K562 (cell line): ENCODE measurements at regions not wholly inside any gene's neighbourhood (a gene's known extent, or its start where the extent isn't known, plus 50 kb on each side); places are given as distances from the start of the nearest gene placed in this dataset.

Experiments
- CAMTA2 ChIP-seq: fragments of 250-450 bp; sonication (Bioruptor Pico); conservative IDR thresholded peaks from 2 replicates; pipeline ENCODE4 v1.5.1; 2022
- CBFB ChIP-seq: sonication (generic); formaldehyde crosslinking; IDR thresholded peaks from 2 replicates; pipeline ENCODE4 v1.4.0; 2020; ENCODE audit warnings: mild to moderate bottlenecking, missing genetic modification reagents
- CCNT2 ChIP-seq: IDR thresholded peaks from 2 replicates; pipeline ENCODE4 v1.6.1; 2011; ENCODE audit warnings: borderline replicate concordance, low read depth, mild to moderate bottlenecking, moderate library complexity, mixed read lengths, low read length; ENCODE audit not compliant: insufficient read length; ENCODE audit errors: extremely low read depth
- DDX20 ChIP-seq: fragments of 450-650 bp; IDR thresholded peaks from 2 replicates; pipeline ENCODE4 v1.6.1; 2016; ENCODE audit warnings: missing genetic modification characterization, low read depth, mild to moderate bottlenecking, missing compliant biosample characterization, moderate library complexity
- GABPB1 ChIP-seq: sonication (generic); formaldehyde crosslinking; IDR thresholded peaks from 2 replicates; pipeline ENCODE4 v1.8.0; 2022; ENCODE audit warnings: mild to moderate bottlenecking, missing genetic modification reagents
- GATAD2B ChIP-seq: fragments of 450-650 bp; IDR thresholded peaks from 2 replicates; pipeline ENCODE4 v1.6.1; 2017; ENCODE audit warnings: mild to moderate bottlenecking, borderline replicate concordance
- HBP1 ChIP-seq: fragments of 450-650 bp; formaldehyde crosslinking; IDR thresholded peaks from 2 replicates; pipeline ENCODE4 v1.4.0; 2022; ENCODE audit warnings: missing genetic modification characterization
- MECOM ChIP-seq: fragments of 250-450 bp; sonication (Bioruptor Pico); IDR thresholded peaks from 2 replicates; pipeline ENCODE4 v1.8.0; 2022; ENCODE audit warnings: inconsistent platforms
- MEF2A ChIP-seq: IDR thresholded peaks from 2 replicates; pipeline ENCODE4 v1.6.1; 2011; ENCODE audit warnings: low read depth, mild to moderate bottlenecking, low read length, moderate library complexity; ENCODE audit not compliant: control insufficient read depth
- MNT ChIP-seq, 2 experiments: fragments of 450-650 bp; conservative IDR thresholded peaks; 2 replicates each; pipeline ENCODE4 v1.6.1; 2017; ENCODE audit warnings: mild to moderate bottlenecking in 2 of 2, moderate library complexity in 2 of 2
- MTF1 ChIP-seq: fragments of 250-450 bp; sonication (Bioruptor Pico); IDR thresholded peaks from 2 replicates; pipeline ENCODE4 v1.9.0; 2021; ENCODE audit warnings: moderate library complexity, mild to moderate bottlenecking, inconsistent platforms, borderline replicate concordance
- NBN ChIP-seq: fragments of 450-650 bp; IDR thresholded peaks from 2 replicates; pipeline ENCODE4 v1.6.1; 2016; ENCODE audit warnings: low read depth, mild to moderate bottlenecking
- NELFE ChIP-seq: IDR thresholded peaks from 2 replicates; pipeline ENCODE4 v1.6.1; 2011; ENCODE audit warnings: mild to moderate bottlenecking; ENCODE audit not compliant: insufficient read depth, insufficient read length
- NEUROD1 ChIP-seq: fragments of 150-350 bp; IDR thresholded peaks from 2 replicates; pipeline ENCODE4 v1.6.1; 2014; ENCODE audit warnings: borderline replicate concordance, low read length, low read depth; ENCODE audit not compliant: partially characterized antibody
- NFE2 ChIP-seq: IDR thresholded peaks from 2 replicates; pipeline ENCODE4 v1.6.1; 2014; ENCODE audit warnings: antibody characterized with exemption, low read depth
- NONO ChIP-seq, 2 experiments: fragments of 200-400 bp in 1 of 2; fragments of 450-650 bp in 1 of 2; formaldehyde crosslinking in 1 of 2; IDR thresholded peaks; 2 replicates each; pipeline ENCODE4 v1.6.1; 2017; ENCODE audit warnings: low read depth in 2 of 2, mild to moderate bottlenecking in 2 of 2, moderate library complexity in 2 of 2, low read length in 1 of 2
- NR2C1 ChIP-seq, 2 experiments: fragments of 450-650 bp; IDR thresholded peaks; 2 replicates each; pipeline ENCODE4 v1.6.1; 2017; ENCODE audit warnings: mild to moderate bottlenecking in 2 of 2, antibody characterized with exemption in 1 of 2, inconsistent platforms in 1 of 2, missing compliant biosample characterization in 1 of 2, missing genetic modification characterization in 1 of 2
- NR4A1 ChIP-seq, 2 experiments: fragments of 250-450 bp in 1 of 2; fragments of 450-650 bp in 1 of 2; sonication (Bioruptor Pico) in 1 of 2; IDR thresholded peaks; 2 replicates each; pipeline versions ENCODE4 v1.4.0 to v1.6.1; 2016 to 2020; ENCODE audit warnings: mild to moderate bottlenecking in 2 of 2, missing compliant biosample characterization in 1 of 2, missing genetic modification characterization in 1 of 2, moderate library complexity in 1 of 2
- POLR2AphosphoS2 ChIP-seq: IDR thresholded peaks from 2 replicates; pipeline ENCODE4 v1.6.1; 2012; ENCODE audit warnings: low read length, improper control_type of control experiment
- RUNX1 ChIP-seq: sonication (generic); IDR thresholded peaks from 2 replicates; pipeline ENCODE4 v1.6.1; 2016; ENCODE audit warnings: antibody characterized with exemption, low read depth
- TGIF2 ChIP-seq: sonication (generic); formaldehyde crosslinking; IDR thresholded peaks from 2 replicates; pipeline ENCODE4 v1.8.1; 2022; ENCODE audit warnings: mild to moderate bottlenecking, missing genetic modification reagents, moderate library complexity
- YBX1 ChIP-seq: fragments of 450-650 bp; IDR thresholded peaks from 2 replicates; pipeline ENCODE4 v1.7.1; 2016; ENCODE audit warnings: mild to moderate bottlenecking
- ZNF134 ChIP-seq: fragments of 250-450 bp; sonication (Bioruptor Pico); conservative IDR thresholded peaks from 2 replicates; pipeline ENCODE4 v1.4.0; 2020
- ZNF165 ChIP-seq: fragments of 250-450 bp; sonication (Bioruptor Pico); IDR thresholded peaks from 2 replicates; pipeline ENCODE4 v1.4.0; 2020; ENCODE audit warnings: borderline replicate concordance
- ZNF274 ChIP-seq: IDR thresholded peaks from 2 replicates; pipeline ENCODE4 v1.6.1; 2011; ENCODE audit warnings: low read depth, mild to moderate bottlenecking, low read length, moderate library complexity, borderline replicate concordance
- ZNF347 ChIP-seq: fragments of 450-650 bp; formaldehyde crosslinking; IDR thresholded peaks from 2 replicates; pipeline ENCODE4 v1.4.0; 2020; ENCODE audit warnings: low read depth, mild to moderate bottlenecking, moderate library complexity

GRCh38 chr7:149624419-149625339 is 127.1 kb upstream of the ZNF746 start (continued):
- TF ChIP-seq NR2C1 (IDR thresholded peaks at IDR 0.05) (peak; percentile 88), NR2C1 (tag; IDR thresholded peaks at IDR 0.05) (peak; percentile 87), NFE2 (no peak), ZNF134 (CRISPR knock-in tag) (no peak; the same call in 1 of the 2 replicates), ZNF274 (no peak), YBX1 (no peak), NBN (no peak), DDX20 (no peak), MNT (conservative IDR thresholded peaks at IDR 0.05) (peak; percentile 29 to 90; a peak in 3 of 4 replicates), CAMTA2 (CRISPR knock-in tag) (no peak), HBP1 (CRISPR knock-in tag) (no peak), GABPB1 (peak; percentile 85), TGIF2 (CRISPR knock-in tag) (no peak), ZNF165 (CRISPR knock-in tag) (no peak; the same call in none of the 2 replicates), RUNX1 (no peak), ZNF347 (no peak), NONO (IDR thresholded peaks at IDR 0.05; ENCODE audit: low read depth in 2 of 2, low read length in 1 of 2) (peak; percentile 85 to 91), CBFB (no peak; the same call in 1 of the 2 replicates), NEUROD1 (peak; percentile 88), MECOM (CRISPR knock-in tag) (no peak), POLR2AphosphoS2 (no peak), NELFE (no peak), GATAD2B (peak; percentile 98), NR4A1 (CRISPR knock-in tag; IDR thresholded peaks at IDR 0.05) (peak; percentile 45; the same call in 1 of the 2 replicates), NR4A1 (tag; IDR thresholded peaks at IDR 0.05) (peak; percentile 76; the same call in 1 of the 2 replicates), MTF1 (CRISPR knock-in tag) (no peak), MEF2A (0 out of 2 replicates have a peak, but pooled peaks have one; percentile 31), CCNT2 (peak; percentile 97)
